Glutamatergic neuron (in vitro differentiated cells): ENCODE measurements at regions not wholly inside any gene's neighbourhood (a gene's known extent, or its start where the extent isn't known, plus 50 kb on each side); places are given as distances from the start of the nearest gene placed in this dataset.

ENCODE experiments used
- DNase-seq: peaks from one replicate; pipeline ENCODE4 v3.0.0; 2022
- H3K27ac Mint-ChIP-seq: one replicate; pipeline ENCODE4 v1.8.0; 2020; ENCODE audit warnings: mild to moderate bottlenecking, mixed read lengths, inconsistent platforms; ENCODE audit not compliant: unreplicated experiment
- H3K27me3 Mint-ChIP-seq: one replicate; pipeline ENCODE4 v1.8.0; 2020; ENCODE audit warnings: mild to moderate bottlenecking, moderate library complexity, mixed read lengths, inconsistent platforms; ENCODE audit not compliant: unreplicated experiment
- H3K36me3 Mint-ChIP-seq: one replicate; pipeline ENCODE4 v1.8.0; 2020; ENCODE audit warnings: mild to moderate bottlenecking, mixed read lengths, inconsistent platforms; ENCODE audit not compliant: unreplicated experiment
- H3K4me1 Mint-ChIP-seq: one replicate; pipeline ENCODE4 v1.8.0; 2020; ENCODE audit warnings: mild to moderate bottlenecking, low read depth, mixed read lengths, inconsistent platforms; ENCODE audit not compliant: unreplicated experiment
- H3K4me3 Mint-ChIP-seq: one replicate; pipeline ENCODE4 v1.8.0; 2020; ENCODE audit warnings: mild to moderate bottlenecking, mixed read lengths, inconsistent platforms; ENCODE audit not compliant: unreplicated experiment
- H3K9me3 Mint-ChIP-seq: one replicate; pipeline ENCODE4 v1.8.0; 2020; ENCODE audit warnings: mild to moderate bottlenecking, moderate library complexity, mixed read lengths, inconsistent platforms; ENCODE audit not compliant: unreplicated experiment
- TF ChIP-seq, protein P1 (sequence below): fragments of 200-600 bp; sonication (generic); IDR thresholded peaks from one replicate; pipeline ENCODE4 v1.5.0; 2021; ENCODE audit not compliant: partially characterized antibody, unreplicated experiment

DNA sequence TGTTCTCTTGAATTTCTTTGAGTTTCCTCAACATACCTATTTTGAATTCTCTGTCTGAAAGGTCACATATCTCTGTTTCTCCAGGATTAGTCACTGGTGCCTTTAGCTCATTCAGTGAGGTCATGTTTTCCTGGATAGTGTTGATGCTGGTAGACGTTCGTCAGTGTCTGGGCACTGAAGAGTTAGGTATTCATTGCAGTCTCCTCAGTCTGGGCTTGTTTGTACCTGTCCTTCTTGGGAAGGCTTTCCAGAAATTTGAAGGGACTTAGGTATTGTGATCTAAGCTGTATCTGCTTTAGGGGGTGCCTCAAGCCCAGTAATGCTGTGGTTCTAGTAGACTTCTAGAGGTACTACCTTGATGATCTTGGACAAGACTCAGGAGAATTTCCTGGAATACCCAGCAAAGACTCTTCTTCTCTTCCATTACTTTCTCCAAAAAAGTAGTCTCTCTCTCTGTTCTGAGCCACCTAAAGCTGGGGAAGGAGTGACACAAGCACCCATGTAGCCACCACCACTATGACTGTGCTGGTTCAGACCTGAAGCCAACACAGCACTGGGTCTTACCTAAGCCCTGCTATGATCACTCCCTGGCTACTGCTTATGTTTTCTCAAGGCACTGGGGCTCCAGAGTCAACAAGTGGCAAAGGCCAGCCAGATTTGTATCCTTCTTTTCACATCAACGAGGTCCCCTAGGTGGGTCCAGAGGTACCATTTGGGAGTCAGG lies 852.0 kb downstream of the BCL11A start:
- Mint-ChIP-seq H3K4me1 (no peaks in the 10 kb centered on the region), H3K27ac (no peak overlapping the region), H3K36me3 (no peaks in the 10 kb centered on the region), H3K4me3 (no peak overlapping the region), H3K9me3 (no peaks in the 10 kb centered on the region), H3K27me3 (peaks cover 2% of the 10 kb centered on the region)
- no peak for DNase-seq
- TF ChIP-seq, protein P1, sequence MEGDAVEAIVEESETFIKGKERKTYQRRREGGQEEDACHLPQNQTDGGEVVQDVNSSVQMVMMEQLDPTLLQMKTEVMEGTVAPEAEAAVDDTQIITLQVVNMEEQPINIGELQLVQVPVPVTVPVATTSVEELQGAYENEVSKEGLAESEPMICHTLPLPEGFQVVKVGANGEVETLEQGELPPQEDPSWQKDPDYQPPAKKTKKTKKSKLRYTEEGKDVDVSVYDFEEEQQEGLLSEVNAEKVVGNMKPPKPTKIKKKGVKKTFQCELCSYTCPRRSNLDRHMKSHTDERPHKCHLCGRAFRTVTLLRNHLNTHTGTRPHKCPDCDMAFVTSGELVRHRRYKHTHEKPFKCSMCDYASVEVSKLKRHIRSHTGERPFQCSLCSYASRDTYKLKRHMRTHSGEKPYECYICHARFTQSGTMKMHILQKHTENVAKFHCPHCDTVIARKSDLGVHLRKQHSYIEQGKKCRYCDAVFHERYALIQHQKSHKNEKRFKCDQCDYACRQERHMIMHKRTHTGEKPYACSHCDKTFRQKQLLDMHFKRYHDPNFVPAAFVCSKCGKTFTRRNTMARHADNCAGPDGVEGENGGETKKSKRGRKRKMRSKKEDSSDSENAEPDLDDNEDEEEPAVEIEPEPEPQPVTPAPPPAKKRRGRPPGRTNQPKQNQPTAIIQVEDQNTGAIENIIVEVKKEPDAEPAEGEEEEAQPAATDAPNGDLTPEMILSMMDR, result no peak

DNA sequence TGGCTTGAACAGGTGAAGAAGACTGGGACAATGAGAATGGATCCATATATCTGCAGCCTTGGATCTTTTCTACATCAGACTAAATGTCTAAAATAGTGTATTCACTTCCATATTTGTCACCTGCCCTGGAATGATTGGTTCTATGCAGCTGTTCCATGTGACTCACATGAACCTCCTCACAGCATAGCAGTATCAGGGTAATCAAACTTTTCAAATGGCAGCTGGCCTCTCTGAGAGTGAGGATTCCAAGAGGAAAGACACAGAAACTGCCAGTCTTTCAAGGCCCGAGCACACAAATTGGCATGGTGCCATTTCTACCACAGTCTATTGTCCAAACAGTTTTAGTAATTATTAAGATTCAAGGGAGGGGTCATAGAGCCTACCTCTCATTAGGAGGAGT lies 859.3 kb downstream of the BCL11A start:
- no peak overlapping the region for H3K4me3 Mint-ChIP-seq
- no peaks in the 10 kb centered on the region for H3K27me3 Mint-ChIP-seq
- no peaks in the 10 kb centered on the region for H3K36me3 Mint-ChIP-seq
- no peaks in the 10 kb centered on the region for H3K9me3 Mint-ChIP-seq
- H3K4me1 Mint-ChIP-seq, result no peaks in the 10 kb centered on the region
- no peak overlapping the region for H3K27ac Mint-ChIP-seq
- DNase-seq, result no peak
- TF ChIP-seq, protein P1, result no peak

DNA sequence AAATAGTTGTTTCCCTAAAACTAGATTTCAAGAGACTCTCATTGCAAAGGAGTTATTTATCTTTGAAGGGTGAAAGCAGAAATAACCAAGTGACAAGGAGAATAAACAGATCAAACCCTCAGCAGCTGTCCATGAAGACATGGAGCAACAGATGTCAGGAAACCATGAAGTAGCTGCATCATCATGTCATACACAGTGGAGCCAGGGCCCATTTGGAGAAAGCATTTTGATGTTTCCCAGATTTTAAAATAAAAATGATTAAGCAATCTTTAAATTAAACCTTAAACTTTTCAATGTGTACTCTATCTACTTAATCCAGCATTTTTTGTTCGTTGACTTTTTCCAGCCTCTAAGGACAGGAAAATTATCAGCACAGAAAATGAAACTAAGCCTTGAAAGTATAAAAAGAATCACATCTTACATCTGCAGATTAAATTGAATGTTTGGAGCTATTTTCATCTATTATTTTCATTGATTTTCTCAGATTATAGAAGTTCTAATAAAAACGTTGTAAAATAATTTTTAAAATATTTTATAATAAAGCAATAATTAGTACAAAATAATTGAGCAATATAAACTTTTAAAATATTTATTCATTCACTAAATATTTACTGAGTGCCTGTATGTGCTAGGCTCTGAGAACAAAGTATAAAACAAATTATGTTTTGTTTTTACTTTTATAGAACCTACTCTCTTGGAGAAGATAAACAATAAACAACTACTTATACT lies 860.1 kb downstream of the BCL11A start:
- Mint-ChIP-seq H3K36me3 (no peaks in the 10 kb centered on the region), H3K4me3 (no peak overlapping the region), H3K27me3 (no peaks in the 10 kb centered on the region), H3K9me3 (peaks cover 2% of the 10 kb centered on the region), H3K27ac (no peak overlapping the region), H3K4me1 (no peaks in the 10 kb centered on the region)
- TF ChIP-seq, protein P1, result no peak
- DNase-seq, result no peak

DNA sequence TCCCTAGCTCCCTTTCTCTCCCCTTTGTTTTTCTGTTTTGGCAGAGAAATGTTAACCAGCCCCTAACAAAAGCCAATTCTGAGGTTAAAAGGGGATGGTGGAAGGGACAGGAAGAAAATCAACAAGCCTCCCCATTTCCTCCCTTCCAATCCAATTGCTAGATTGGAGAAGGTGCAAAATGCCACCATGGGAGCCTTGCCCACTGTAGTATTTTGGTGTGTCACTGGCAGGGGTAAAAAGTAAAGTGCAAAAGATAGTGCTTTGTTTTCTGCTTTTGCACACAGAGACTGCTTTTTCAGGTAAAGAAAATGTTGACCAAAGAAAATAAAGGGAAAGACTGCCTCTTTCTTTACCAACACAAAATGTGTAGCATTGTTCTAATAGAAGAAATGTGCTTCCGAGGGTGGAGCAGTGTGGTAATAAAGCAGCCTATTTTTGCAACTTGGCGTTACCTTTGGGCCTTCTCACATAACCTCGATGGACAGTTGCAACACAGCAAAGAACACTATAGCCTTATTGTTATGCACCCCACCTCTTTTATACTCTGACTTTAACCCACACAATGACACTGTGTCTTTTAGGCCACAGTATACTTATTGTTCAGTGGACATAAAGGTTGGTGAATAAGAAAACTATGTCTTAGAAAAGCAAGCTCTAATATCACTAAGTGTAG lies 861.8 kb downstream of the BCL11A start:
- peaks cover 2% of the 10 kb centered on the region for H3K27me3 Mint-ChIP-seq
- TF ChIP-seq, protein P1, result no peak
- H3K27ac Mint-ChIP-seq, result no peak overlapping the region
- peaks cover 4% of the 10 kb centered on the region for H3K36me3 Mint-ChIP-seq
- no peak for DNase-seq
- H3K4me3 Mint-ChIP-seq, result no peak overlapping the region
- H3K9me3 Mint-ChIP-seq, result peaks cover 2% of the 10 kb centered on the region
- H3K4me1 Mint-ChIP-seq, result no peaks in the 10 kb centered on the region
